LNCAP (cell line): ENCODE measurements at regions not wholly inside any gene's neighbourhood (a gene's known extent, or its start where the extent isn't known, plus 50 kb on each side); places are given as distances from the start of the nearest gene placed in this dataset.

ENCODE experiments used
- TF ChIP-seq, protein P1 (sequence below): fragments of 450-650 bp; IDR thresholded peaks from 2 replicates; pipeline ENCODE4 v1.5.1; 2017; ENCODE audit warnings: mild to moderate bottlenecking

DNA sequence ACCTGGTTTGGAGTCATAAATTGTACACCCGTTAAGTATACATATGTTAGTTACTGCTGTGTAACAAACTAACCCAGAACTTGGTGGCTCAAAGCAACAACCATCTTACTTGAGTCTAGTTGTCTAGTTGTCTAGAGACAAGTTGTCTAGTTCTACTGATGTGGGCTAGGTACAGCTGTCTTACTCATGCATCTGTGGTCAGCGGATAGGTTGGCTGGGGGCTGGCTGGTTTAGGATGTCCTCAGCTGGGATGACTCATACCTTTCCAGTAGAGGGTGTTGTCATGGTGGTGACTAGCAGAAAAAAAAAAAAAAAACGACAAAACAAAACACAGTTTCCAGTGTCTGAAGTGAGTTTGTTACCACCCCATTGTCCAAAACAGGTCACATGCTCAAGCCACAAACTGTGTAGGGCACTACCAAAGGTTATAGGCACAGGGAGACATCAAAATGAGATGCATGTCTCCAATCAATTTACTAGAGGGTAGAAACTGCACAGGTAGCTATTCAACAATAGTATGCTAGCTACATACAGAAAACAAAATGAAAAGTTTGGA, 680.3 kb downstream of the MED13L start:
- TF ChIP-seq, protein P1, sequence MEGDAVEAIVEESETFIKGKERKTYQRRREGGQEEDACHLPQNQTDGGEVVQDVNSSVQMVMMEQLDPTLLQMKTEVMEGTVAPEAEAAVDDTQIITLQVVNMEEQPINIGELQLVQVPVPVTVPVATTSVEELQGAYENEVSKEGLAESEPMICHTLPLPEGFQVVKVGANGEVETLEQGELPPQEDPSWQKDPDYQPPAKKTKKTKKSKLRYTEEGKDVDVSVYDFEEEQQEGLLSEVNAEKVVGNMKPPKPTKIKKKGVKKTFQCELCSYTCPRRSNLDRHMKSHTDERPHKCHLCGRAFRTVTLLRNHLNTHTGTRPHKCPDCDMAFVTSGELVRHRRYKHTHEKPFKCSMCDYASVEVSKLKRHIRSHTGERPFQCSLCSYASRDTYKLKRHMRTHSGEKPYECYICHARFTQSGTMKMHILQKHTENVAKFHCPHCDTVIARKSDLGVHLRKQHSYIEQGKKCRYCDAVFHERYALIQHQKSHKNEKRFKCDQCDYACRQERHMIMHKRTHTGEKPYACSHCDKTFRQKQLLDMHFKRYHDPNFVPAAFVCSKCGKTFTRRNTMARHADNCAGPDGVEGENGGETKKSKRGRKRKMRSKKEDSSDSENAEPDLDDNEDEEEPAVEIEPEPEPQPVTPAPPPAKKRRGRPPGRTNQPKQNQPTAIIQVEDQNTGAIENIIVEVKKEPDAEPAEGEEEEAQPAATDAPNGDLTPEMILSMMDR = no peak

DNA sequence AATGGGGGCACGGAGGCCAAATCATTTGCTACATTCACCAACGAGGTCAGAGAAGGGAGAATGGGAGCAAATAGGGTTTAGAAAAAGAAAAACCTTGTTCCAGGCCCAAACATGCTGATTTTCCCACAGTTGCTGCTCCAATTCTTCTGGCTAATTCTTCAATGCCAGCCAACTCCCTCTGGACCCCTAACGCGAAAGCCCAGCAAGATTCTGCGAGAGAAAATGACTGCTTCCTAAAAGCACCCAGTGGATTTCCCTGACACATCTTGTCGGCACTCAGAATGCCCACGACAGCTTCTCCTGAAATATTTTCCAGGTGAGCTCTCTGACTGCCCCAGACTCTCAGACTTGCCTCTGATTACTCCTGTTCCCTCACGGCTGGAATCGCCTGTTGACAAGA, 689.4 kb downstream of the MED13L start:
- TF ChIP-seq, protein P1 = no peak

DNA sequence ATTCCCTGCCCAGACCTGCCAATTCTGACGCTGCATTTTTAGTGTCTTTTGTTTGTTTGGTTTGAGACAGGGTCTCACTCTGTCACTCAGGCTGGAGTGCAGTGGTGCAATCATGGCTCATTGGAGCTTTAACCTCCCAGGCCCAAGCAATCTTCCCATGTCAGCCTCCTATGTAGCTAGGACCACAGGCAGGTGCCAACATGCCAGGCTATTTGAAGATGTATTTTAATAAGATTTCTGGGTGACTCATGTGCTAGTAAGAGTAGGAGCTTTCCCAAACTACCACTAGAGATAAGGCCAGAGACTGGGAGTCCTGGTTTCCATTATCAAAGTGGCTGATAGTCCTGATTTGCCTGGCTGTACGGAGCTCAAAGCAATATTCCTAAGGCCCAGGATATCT, 693.3 kb downstream of the MED13L start:
- TF ChIP-seq, protein P1 = no peak

DNA sequence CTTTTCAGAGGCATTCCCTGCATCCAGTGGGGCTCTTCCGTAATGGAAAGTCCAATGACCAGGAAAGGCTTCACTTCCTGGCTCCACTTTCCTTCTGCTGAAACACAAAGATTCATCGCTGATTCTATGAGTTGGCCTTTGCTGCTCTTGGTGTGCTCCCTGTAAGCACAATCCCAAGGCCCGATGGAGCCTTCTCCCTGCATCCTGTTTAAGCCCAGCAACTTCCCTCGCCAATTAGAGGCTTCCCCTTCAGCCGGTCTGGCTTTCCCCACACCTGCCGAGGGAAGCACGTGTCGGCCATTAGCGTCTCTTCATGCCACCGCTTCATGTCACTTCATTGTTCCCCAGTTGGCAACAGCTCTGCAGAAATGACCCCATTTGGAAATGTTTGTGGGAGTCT, 693.9 kb downstream of the MED13L start:
- TF ChIP-seq, protein P1 = no peak

DNA sequence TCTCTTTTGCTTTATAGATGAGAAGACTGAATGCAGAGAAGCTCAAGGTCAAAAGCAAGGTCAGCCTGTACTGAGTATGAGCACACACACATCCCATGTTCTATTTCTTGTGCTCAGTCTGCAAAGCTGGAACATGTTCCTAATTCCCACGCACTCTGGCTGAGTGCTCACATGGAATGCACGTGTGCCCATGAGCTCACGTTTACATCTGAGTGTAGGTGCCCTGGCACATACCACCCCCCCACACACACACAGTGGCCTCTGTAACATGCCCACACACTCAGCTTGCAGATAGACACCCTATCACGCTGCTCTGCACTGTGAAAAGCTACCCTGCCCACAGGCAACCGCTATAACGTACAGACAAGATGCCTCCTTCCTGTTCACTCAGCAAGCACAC, 700.1 kb downstream of the MED13L start:
- TF ChIP-seq, protein P1 = no peak

DNA sequence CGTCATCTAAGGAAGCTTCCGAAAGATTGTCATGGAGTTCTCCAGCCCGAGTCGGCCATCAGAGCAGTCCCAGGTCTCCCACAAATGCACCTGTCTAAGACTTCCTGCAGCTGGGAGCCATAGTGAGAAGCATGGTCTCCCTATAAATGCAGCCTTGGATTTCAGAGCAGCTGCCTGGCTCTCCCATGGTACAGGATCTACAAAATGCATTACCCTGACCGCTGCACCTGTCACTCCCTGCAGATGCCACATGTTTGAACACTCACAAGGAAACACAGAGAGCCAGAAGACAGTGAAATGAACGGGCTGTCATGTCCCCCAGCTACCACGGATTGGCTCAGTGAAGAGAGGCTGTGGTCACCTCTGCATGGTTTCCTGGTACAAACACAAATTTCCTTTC, 702.7 kb downstream of the MED13L start:
- TF ChIP-seq, protein P1 = no peak

DNA sequence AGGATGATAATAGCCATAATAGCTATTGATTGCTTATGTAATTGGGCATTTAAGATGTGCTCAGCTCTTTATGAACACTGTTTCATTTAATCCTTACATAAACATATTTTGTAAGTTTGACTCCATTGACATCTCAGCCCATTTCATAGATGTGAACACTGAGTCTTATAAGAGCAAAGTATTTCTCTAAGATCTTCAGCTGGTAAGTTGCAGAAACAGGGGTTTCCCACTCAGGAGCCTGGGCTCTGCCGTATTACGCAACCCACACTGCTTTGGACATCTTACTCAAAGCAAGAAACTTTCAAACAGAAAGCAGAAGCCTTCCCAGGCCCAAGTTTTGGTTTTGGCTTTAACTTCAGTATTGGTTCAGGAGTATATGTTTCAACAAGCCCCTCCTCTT, 705.1 kb downstream of the MED13L start:
- TF ChIP-seq, protein P1 = no peak

DNA sequence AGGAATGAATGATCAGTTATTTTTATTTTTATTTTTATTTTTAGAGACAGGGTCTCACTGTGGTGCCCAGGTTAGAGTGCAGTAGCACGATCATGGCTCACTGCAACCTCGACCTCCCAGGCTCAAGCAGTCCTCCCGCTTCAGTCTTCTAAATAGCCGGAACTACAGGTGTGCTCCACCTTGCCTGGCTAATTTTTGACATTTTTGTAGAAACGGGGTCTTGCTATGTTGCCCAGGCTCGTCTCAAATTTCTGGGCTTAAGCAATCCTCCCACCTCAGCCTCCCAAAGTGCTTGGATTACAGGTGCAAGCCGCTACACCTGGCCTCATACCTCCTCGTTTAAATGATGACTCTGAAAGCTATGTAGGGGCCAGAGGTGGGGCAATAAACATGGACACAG, 706.0 kb downstream of the MED13L start:
- TF ChIP-seq, protein P1 = no peak
